ENCODE measurements at regions not wholly inside any gene's neighbourhood (a gene's known extent, or its start where the extent isn't known, plus 50 kb on each side); places are given as distances from the start of the nearest gene placed in this dataset.

- Histone ChIP-seq H4K20me1 (replicated peaks; ENCODE audit: control insufficient read depth, extremely low read depth, insufficient read depth, low read length) (no peaks in the 10 kb centered on the region), H3K36me3 (ENCODE audit: control insufficient read depth in 2 of 2, extremely low read depth in 1 of 2, insufficient read depth in 2 of 2, low read length in 2 of 2) (no peaks in the 10 kb centered on the region), H3K79me2 (ENCODE audit: control insufficient read depth, insufficient read depth, low read length) (no peaks in the 10 kb centered on the region), H3K27me3 (ENCODE audit: control insufficient read depth in 2 of 2, insufficient read depth in 2 of 2, low read length in 2 of 2) (peaks cover 0 to 8% of the 10 kb centered on the region in 2 experiments), H3K4me1 (ENCODE audit: control insufficient read depth, extremely low read depth, insufficient read depth, low read length) (no peaks in the 10 kb centered on the region), H3K9me1 (replicated peaks; ENCODE audit: control insufficient read depth, extremely low read depth, insufficient read depth, low read length) (no peaks in the 10 kb centered on the region), H3K27ac (ENCODE audit: insufficient read depth, low read depth, low read length) (no peak overlapping the region), H2AFZ (ENCODE audit: low read depth, low read length) (no peak overlapping the region), H3K4me3 (replicated peaks in 1 of 3; ENCODE audit: insufficient read depth in 1 of 3, low read depth in 1 of 3, low read length in 3 of 3) (no peak overlapping the region), H3K4me2 (ENCODE audit: insufficient read depth, low read length) (no peak overlapping the region), H3K9ac (replicated peaks; ENCODE audit: extremely low read depth, insufficient read depth, low read length) (no peak overlapping the region), H3K9me3 (replicated peaks; ENCODE audit: control insufficient read depth, insufficient read depth, low read length) (no peaks in the 10 kb centered on the region)
- no peak for TF ChIP-seq POLR2A (IDR thresholded peaks at IDR 0.05; ENCODE audit: low read depth, low read length)
- ChIA-PET POLR2A (no interaction called here), CTCF (interaction anchor here (1.0 to 1.5 kb wide), 5 partner anchors 9 to 23 kb away, joined by 3 to 4 read pairs (median 3); no protein-coding TSS in a partner anchor)
- no TSS peak for BruUV-seq (replicated peaks)
- DNase-seq (ENCODE audit: low read depth, low spot score) (no peak), FAIRE-seq (no peak)
- intact Hi-C loops (cut with micrococcal nuclease), result no loop called here
- dilution Hi-C loops (cut with MboI; ENCODE audit: extremely low pct_ligation_motif_present, low sequenced_read_pairs), result no loop called here
These were observed 134.2 kb upstream of the NABP1 start for GRCh38 chr2:191543708-191544107.

GRCh38 chr2:191544461-191545062, 133.4 kb upstream of the NABP1 start:
- no peak overlapping the region for H3K4me2 ChIP-seq (ENCODE audit: insufficient read depth, low read length)
- H3K4me1 ChIP-seq (ENCODE audit: control insufficient read depth, extremely low read depth, insufficient read depth, low read length), result no peaks in the 10 kb centered on the region
- DNase-seq (ENCODE audit: low read depth, low spot score), result no peak
- H3K79me2 ChIP-seq (ENCODE audit: control insufficient read depth, insufficient read depth, low read length), result no peaks in the 10 kb centered on the region
- no TSS peak for BruUV-seq (replicated peaks)
- POLR2A ChIA-PET, result no interaction called here
- H4K20me1 ChIP-seq (replicated peaks; ENCODE audit: control insufficient read depth, extremely low read depth, insufficient read depth, low read length), result no peaks in the 10 kb centered on the region
- H3K9me3 ChIP-seq (replicated peaks; ENCODE audit: control insufficient read depth, insufficient read depth, low read length), result no peaks in the 10 kb centered on the region
- intact Hi-C loops (cut with micrococcal nuclease), result no loop called here
- peaks cover 0 to 6% of the 10 kb centered on the region in 2 experiments for H3K27me3 ChIP-seq (ENCODE audit: control insufficient read depth in 2 of 2, insufficient read depth in 2 of 2, low read length in 2 of 2)
- H3K36me3 ChIP-seq (ENCODE audit: control insufficient read depth in 2 of 2, extremely low read depth in 1 of 2, insufficient read depth in 2 of 2, low read length in 2 of 2), result no peaks in the 10 kb centered on the region
- TF ChIP-seq MAX (IDR thresholded peaks at IDR 0.05; ENCODE audit: insufficient read depth, insufficient read length) (no peak), POLR2AphosphoS5 (IDR thresholded peaks at IDR 0.05; ENCODE audit: insufficient read depth, low read depth, low read length) (no peak), MYC (IDR thresholded peaks at IDR 0.05; ENCODE audit: low read depth, low read length) (no peak), CTCF (IDR thresholded peaks at IDR 0.05; ENCODE audit: extremely low read depth in 1 of 2, insufficient read depth in 1 of 2, low read depth in 1 of 2, low read length in 2 of 2) (no peak), EZH2 (IDR thresholded peaks at IDR 0.05; ENCODE audit: borderline replicate concordance, low read depth, low read length, severe bottlenecking) (no peak), JUN (IDR thresholded peaks at IDR 0.05; ENCODE audit: borderline replicate concordance, insufficient read depth, insufficient read length, low read depth) (no peak), FOS (IDR thresholded peaks at IDR 0.05; ENCODE audit: borderline replicate concordance, insufficient read depth, low read length) (no peak), GATA2 (IDR thresholded peaks at IDR 0.05; ENCODE audit: insufficient read depth, insufficient read length, low read depth, low read length) (no peak), POLR2A (IDR thresholded peaks at IDR 0.05; ENCODE audit: low read depth, low read length) (no peak)
- no peak overlapping the region for H3K9ac ChIP-seq (replicated peaks; ENCODE audit: extremely low read depth, insufficient read depth, low read length)
- CTCF ChIA-PET, result interaction anchor here (0.9 to 1.5 kb wide), 7 partner anchors 10 to 618 kb away, joined by 3 to 4 read pairs (median 3); no protein-coding TSS in a partner anchor
- no peak overlapping the region for H2AFZ ChIP-seq (ENCODE audit: low read depth, low read length)
- H3K4me3 ChIP-seq (replicated peaks in 1 of 3; ENCODE audit: insufficient read depth in 1 of 3, low read depth in 1 of 3, low read length in 3 of 3), result no peak overlapping the region
- H3K9me1 ChIP-seq (replicated peaks; ENCODE audit: control insufficient read depth, extremely low read depth, insufficient read depth, low read length), result no peaks in the 10 kb centered on the region
- H3K27ac ChIP-seq (ENCODE audit: insufficient read depth, low read depth, low read length), result no peak overlapping the region
- FAIRE-seq, result no peak
- dilution Hi-C loops (cut with MboI; ENCODE audit: extremely low pct_ligation_motif_present, low sequenced_read_pairs), result no loop called here

Data from endothelial cell of umbilical vein (primary cell).